Esophagus squamous epithelium (tissue), 5 donors: ENCODE measurements at regions not wholly inside any gene's neighbourhood (a gene's known extent, or its start where the extent isn't known, plus 50 kb on each side); places are given as distances from the start of the nearest gene placed in this dataset.

Experiments used
- DNase-seq: peaks from one replicate; lab custom pipeline; 2025; lab: John Stamatoyannopoulos, UW
- H3K27ac ChIP-seq, 4 donors: fragments of 200-600 bp; sonication (generic); one replicate each; pipeline ENCODE4 v1.5.1; 2016 to 2019; ENCODE audit warnings: mild to moderate bottlenecking in 1 of 4
- H3K27me3 ChIP-seq, 4 donors: fragments of 200-600 bp; sonication (generic); 1 replicate in 3 of 4; 2 replicates in 1 of 4; pipeline versions ENCODE4 v1.5.1 to v1.6.0; 2017 to 2021; ENCODE audit warnings: antibody characterized with exemption in 1 of 4
- H3K36me3 ChIP-seq, 3 donors: fragments of 200-600 bp; sonication (generic); one replicate each; pipeline ENCODE4 v1.5.1; 2016 to 2019
- H3K4me1 ChIP-seq, 3 donors: fragments of 200-600 bp; sonication (generic); one replicate each; pipeline ENCODE4 v1.5.1; 2017 to 2019
- H3K4me3 ChIP-seq, 4 donors: fragments of 200-600 bp; sonication (generic); 1 replicate in 3 of 4; 2 replicates in 1 of 4; pipeline ENCODE4 v1.5.1; 2016 to 2019; ENCODE audit warnings: mild to moderate bottlenecking in 2 of 4, moderate library complexity in 1 of 4
- H3K9me3 ChIP-seq, 3 donors: fragments of 200-600 bp; sonication (generic); one replicate each; pipeline ENCODE4 v1.5.1; 2016 to 2019
- POLR2A ChIP-seq, 4 donors: fragments of 450-650 bp; IDR thresholded peaks; one replicate each; pipeline ENCODE4 v1.6.1; 2017; ENCODE audit warnings: antibody characterized with exemption in 4 of 4, mild to moderate bottlenecking in 4 of 4, moderate library complexity in 3 of 4
- WGBS, 2 donors: methylation state at CpG; one replicate each; pipeline ENCODE4 v1.1.5; 2018; 5-methylcytosine and 5-hydroxymethylcytosine counted together
- intact Hi-C: fragments of 100-400 bp; cut with DNase I; formaldehyde crosslinking; loops from one replicate; pipeline ENCODE4 v1.15.0; 2022
- TF ChIP-seq, protein P1 (sequence below), 6 experiments: fragments of 450-650 bp in 4 of 6; fragments of 200-600 bp in 2 of 6; sonication (generic) in 2 of 6; IDR thresholded peaks; one replicate each; pipeline ENCODE4 v1.5.1; 2016 to 2019; ENCODE audit warnings: antibody characterized with exemption in 6 of 6, mild to moderate bottlenecking in 4 of 6, moderate library complexity in 4 of 6
- donor health status: DM: yes; HTN: yes; CAD: no.

DNA sequence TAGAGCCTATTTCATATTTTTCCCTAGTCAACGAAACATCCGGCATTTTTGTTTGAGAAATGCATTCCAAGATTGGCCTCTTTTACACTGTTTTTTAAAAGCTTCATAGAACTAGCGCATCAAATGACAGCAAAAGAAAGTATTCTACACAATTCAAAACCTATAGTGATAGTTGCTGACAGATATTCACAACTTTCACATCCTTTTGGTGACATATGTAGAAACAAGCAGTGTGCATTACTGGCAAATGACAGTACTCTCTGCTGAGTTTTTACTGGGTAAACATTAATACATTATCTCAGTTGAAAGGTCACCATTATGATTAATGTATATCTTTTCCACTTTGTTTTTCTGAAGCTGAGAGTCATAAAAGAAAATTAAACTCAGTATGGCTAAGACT, 135.4 kb upstream of the RGS18 start:
- no peaks in the 10 kb centered on the region for H3K27me3 ChIP-seq
- H3K9me3 ChIP-seq: no peaks in the 10 kb centered on the region
- no peak overlapping the region for H3K27ac ChIP-seq
- no peaks in the 10 kb centered on the region for H3K36me3 ChIP-seq
- whole genome bisulfite sequencing, 2 donors: 61 to 65% methylated on average over 3 of the region's 3 CpGs
- intact Hi-C loops: no loop called here
- no peak for TF ChIP-seq POLR2A (IDR thresholded peaks at IDR 0.05)
- TF ChIP-seq, protein P1, sequence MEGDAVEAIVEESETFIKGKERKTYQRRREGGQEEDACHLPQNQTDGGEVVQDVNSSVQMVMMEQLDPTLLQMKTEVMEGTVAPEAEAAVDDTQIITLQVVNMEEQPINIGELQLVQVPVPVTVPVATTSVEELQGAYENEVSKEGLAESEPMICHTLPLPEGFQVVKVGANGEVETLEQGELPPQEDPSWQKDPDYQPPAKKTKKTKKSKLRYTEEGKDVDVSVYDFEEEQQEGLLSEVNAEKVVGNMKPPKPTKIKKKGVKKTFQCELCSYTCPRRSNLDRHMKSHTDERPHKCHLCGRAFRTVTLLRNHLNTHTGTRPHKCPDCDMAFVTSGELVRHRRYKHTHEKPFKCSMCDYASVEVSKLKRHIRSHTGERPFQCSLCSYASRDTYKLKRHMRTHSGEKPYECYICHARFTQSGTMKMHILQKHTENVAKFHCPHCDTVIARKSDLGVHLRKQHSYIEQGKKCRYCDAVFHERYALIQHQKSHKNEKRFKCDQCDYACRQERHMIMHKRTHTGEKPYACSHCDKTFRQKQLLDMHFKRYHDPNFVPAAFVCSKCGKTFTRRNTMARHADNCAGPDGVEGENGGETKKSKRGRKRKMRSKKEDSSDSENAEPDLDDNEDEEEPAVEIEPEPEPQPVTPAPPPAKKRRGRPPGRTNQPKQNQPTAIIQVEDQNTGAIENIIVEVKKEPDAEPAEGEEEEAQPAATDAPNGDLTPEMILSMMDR (IDR thresholded peaks at IDR 0.05): no peak
- H3K4me3 ChIP-seq: no peak overlapping the region
- no peaks in the 10 kb centered on the region for H3K4me1 ChIP-seq
- no peak for DNase-seq

DNA sequence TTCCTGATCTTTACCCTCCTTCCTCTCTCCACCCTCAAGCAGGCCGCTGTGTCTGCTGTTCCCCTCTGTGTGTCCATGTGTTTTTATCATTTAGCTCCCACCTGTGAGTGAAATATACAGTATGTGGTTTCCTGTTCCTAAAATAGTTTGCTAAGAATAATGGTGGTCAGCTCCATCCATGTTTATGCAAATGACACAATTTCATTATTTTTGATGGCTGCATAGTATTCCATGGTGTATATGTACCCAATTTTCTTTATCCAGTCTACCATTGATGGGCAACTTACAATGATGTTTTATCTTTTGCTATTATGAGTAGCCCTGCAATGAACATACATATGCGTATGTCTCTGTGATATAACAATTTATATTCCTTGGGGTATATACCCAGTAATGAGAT, 133.4 kb upstream of the RGS18 start:
- Histone ChIP-seq H3K27ac (no peak overlapping the region), H3K36me3 (no peaks in the 10 kb centered on the region), H3K27me3 (no peaks in the 10 kb centered on the region), H3K9me3 (no peaks in the 10 kb centered on the region), H3K4me1 (no peaks in the 10 kb centered on the region), H3K4me3 (no peak overlapping the region)
- no peak for DNase-seq
- WGBS, 2 donors: 85 to 88% methylated on average over 2 of the region's 2 CpGs
- no peak for TF ChIP-seq POLR2A (IDR thresholded peaks at IDR 0.05)
- TF ChIP-seq, protein P1 (IDR thresholded peaks at IDR 0.05): no peak
- intact Hi-C loops: no loop called here

DNA sequence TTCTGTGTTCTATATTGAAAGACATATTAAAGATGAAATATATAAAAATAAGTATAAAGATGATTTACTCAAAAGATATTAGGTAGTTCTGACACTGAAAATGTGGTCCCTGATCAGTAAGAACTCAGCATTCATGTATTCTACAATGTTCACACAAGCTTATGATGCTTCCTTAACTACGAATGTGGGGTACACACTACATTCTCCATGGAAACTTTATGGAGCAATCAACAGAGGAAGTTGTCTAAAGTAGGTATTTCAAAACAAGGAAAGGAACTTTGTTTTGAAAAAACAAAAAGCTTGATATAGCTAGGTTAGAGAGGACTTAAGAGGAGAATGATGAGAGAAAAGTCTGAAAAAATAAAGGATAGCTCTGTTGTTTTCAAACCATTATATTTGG, 119.7 kb upstream of the RGS18 start:
- intact Hi-C loops: no loop called here
- Histone ChIP-seq H3K36me3 (no peaks in the 10 kb centered on the region), H3K27me3 (no peaks in the 10 kb centered on the region), H3K4me3 (no peak overlapping the region), H3K4me1 (no peaks in the 10 kb centered on the region), H3K27ac (no peak overlapping the region), H3K9me3 (peaks cover 0 to 5% (median 0%) of the 10 kb centered on the region in 3 donors)
- no peak for DNase-seq
- no peak for TF ChIP-seq POLR2A (IDR thresholded peaks at IDR 0.05)
- TF ChIP-seq, protein P1 (IDR thresholded peaks at IDR 0.05): no peak
- 42 to 58% methylated on average over 1 of the region's 1 CpG for WGBS, 2 donors

DNA sequence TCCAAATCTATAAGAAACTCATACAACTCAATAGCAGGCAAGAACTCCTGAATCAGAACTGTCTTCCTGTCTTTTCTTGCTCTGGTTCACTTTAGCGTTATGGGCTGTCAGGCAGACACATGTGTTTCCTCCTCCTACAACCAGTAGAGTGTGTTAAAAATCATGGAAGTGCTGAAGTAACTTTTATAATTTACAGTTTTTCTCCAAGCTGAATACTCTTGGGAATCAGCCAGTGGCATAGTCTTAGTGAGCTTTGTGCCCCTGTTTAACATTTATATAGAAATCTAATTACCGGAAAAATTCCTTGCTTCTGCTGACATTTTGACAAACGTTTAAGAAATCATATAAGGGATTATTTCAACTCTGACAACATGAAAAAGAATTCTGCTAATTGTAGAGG, 113.1 kb upstream of the RGS18 start:
- H3K9me3 ChIP-seq: no peaks in the 10 kb centered on the region
- H3K27ac ChIP-seq: no peak overlapping the region
- H3K36me3 ChIP-seq: no peaks in the 10 kb centered on the region
- no peaks in the 10 kb centered on the region for H3K27me3 ChIP-seq
- intact Hi-C loops: no loop called here
- WGBS, 2 donors: 13 to 16% methylated on average over 3 of the region's 3 CpGs
- H3K4me3 ChIP-seq: no peak overlapping the region
- H3K4me1 ChIP-seq: no peaks in the 10 kb centered on the region
- DNase-seq: no peak
- TF ChIP-seq, protein P1 (IDR thresholded peaks at IDR 0.05): no peak

DNA sequence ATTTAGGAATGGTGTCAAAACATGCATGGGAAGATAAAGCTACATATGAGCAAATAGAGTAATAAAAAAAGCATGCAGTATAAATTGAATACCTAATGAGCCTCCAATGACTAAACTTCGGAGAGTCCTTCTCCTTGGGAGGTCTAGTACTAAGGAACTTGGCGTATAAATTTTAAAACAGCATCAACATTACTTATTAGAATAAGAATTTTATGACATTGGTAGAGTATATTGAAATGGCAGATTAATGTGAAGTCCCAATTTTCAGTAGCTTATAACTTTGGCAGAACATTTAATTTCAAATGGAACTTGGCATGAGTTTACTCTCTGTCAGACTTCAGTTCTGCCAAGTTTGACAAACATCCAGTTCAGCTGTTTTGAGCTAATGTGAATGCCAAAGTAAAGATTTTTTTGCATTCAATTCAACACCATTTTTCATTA, 104.7 kb upstream of the RGS18 start:
- TF ChIP-seq POLR2A (IDR thresholded peaks at IDR 0.05): no peak
- TF ChIP-seq, protein P1 (IDR thresholded peaks at IDR 0.05): no peak
- no peak overlapping the region for H3K27ac ChIP-seq
- H3K4me1 ChIP-seq: no peaks in the 10 kb centered on the region
- 26 to 35% methylated on average over 2 of the region's 2 CpGs for WGBS, 2 donors
- intact Hi-C loops: no loop called here
- H3K4me3 ChIP-seq: no peak overlapping the region
- H3K36me3 ChIP-seq: no peaks in the 10 kb centered on the region
- H3K27me3 ChIP-seq: no peaks in the 10 kb centered on the region
- no peak for DNase-seq
- no peaks in the 10 kb centered on the region for H3K9me3 ChIP-seq
